SKM-1 treated with dmso at 0.1 percent for 144 hours (cell line): ENCODE measurements at regions not wholly inside any gene's neighbourhood (a gene's known extent, or its start where the extent isn't known, plus 50 kb on each side); places are given as distances from the start of the nearest gene placed in this dataset.

Experiments used
- DNase-seq: peaks from one replicate; lab custom pipeline; 2025; ENCODE audit not compliant: unreplicated experiment; lab: John Stamatoyannopoulos, UW

DNA sequence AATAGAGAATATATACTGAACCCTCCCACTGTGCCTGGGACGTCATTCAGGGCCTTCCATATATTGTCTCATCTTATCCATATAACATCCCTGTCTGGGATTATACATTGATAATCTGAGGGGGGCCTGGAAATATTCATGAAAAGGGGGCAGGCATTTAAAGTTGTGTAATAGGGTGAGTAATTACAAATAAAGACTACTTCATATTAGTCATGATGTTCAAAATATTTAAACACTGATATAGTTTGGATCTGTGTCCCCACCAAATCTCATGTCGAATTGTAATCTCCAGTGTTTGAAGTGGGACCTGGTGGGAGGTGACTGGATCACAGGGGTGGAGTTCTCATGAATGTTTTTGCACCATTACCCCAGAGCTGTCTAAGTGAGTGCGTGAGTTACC lies 97.8 kb downstream of the AQP9 start:
- DNase-seq: no peak

- no peak for DNase-seq
These were observed 102.2 kb downstream of the AQP9 start for GRCh38 chr15:58240191-58240932.

DNA sequence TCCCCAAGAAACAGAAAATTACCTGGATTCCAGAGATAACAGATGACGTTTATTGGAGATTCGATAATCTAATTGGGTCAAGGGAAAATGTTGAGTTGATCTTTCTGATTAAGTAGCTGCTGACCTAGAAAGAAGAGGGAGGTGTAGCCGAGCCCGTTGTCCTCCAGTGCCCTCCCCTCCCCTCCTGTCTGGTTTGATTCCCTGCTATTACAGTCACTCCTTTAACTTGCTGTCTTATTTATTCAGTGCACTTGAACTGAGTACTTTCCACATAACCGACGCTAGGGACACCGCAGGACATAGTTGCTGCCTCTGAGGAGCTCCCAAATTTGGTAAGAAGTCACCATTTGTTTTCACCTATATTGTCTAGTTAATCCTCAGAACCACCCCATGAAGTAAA lies 103.7 kb downstream of the AQP9 start:
- DNase-seq: no peak

DNA sequence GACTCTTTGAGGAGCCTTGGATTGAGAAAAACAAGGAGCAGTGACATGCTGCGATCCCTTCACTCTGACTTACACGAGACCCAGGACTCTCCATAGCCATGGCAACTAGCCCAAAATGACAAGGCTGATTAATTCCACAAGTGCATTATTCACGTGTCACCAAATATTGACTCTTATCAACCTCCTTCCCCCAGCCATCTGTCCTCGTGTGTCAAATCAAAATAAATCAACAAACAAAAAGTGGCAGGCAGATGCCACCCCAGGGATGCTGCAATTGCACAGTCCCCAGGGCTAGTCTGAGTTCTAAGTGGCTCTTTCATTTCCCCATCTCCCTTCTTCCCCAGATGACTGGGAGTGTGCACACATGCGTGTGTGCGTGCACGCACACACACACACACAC lies 104.9 kb downstream of the AQP9 start:
- no peak for DNase-seq

DNA sequence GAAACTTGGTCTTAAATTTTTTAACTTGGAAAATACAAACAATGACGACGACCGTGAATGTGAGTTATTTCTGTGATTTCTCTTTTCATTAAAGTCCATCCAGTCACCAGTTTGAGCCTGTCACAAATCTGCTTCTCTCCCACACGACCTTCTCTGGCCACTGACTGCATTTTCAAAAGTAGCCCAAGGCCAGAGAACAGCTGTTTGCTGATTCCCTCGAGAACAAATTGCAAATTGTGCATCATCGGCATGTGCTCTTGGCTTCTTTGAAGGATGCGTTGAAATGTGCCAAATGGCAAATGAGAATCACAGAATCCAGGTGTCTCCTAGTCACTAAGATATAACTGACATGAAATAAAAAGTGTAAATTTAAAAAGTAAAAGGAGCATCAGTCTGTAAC lies 106.4 kb downstream of the AQP9 start:
- DNase-seq: no peak

GRCh38 chr15:58246041-58246440 lies 107.9 kb downstream of the AQP9 start:
- no peak for DNase-seq

DNA sequence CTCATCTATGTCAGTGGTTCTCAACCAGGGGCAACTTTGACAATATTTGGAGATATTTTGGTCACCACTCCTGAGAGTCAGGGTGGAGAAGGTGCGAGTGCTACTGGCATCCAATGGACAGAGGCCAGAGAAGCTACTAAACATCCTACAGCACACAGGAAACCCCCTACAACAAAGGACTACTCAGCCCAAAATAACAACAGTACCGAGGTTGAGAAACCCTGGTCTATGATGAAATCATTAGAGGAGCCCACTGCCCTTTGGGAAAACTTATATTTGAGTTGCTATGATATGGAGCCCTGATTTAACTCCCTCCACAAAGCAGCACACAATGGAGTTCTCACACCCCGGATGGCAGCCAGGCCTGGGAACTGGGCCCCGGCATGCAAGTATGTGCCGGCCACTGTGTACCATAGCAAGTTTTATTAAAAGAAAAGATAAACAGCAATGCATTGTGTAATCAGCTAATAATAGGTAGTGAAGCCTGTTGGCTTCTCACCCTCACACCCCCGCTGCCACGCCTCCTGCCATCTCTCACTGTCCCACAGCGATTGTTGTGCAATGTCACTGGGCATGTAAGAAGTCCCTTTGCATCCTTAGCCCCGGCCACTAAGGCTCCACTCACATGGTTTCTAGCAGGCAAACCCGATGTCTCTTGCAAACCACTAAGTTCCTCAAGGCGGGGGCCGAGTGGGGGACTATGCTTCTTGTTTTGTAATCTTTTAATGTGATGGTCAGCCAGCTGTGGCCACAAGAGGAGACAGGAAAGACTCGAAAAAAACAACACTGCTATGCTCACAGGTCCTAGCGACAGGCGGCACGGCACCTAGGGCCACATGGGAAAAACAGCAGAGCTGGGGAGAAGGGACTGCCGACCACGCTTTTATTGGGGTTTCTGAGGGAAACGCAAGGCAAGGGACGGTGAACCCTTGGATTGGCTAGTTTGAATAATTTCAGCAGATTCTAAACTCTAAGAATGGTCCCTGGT lies 110.0 kb downstream of the AQP9 start:
- peak; percentile 94 for DNase-seq

DNA sequence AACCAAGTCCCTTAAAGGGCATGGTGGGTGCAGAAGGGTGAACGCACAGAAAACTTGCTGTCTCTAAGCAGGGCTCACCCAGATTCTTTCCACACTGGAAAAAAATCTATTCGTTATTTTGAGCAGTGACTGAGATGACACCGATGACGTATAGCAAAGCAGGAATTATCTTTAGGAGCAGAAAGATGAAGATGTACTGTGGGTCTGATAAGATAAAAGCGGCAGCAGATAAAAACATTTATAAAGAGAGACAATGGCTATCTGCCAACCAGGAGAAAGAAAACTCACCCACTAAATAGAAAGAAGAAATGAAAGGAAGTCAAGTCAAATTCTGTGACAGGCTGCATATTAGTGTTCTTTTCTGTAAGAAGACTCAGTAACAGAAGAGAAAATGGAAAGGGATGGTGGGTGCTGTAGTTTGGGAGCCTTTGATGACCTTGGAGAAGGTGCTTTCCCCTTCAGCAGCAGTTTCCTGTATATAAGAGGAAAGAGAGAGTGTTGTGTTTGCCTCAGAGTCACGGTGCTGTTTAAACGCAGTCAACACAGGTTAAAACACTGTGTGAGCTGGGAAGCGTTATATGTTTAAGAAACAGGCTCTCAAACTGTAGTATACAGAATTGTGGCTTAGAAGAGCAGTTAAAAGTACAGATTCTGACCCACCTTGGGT lies 111.6 kb downstream of the AQP9 start:
- no peak for DNase-seq

GRCh38 chr15:58252586-58253323 lies 114.6 kb downstream of the AQP9 start:
- DNase-seq: no peak

- DNase-seq: no peak
These were observed 119.7 kb downstream of the AQP9 start for GRCh38 chr15:58257776-58258325.

- DNase-seq: no peak
These were observed 120.5 kb downstream of the AQP9 start for GRCh38 chr15:58258501-58259292.

- no peak for DNase-seq
These were observed 122.1 kb downstream of the AQP9 start for GRCh38 chr15:58260205-58260724.

GRCh38 chr15:58260725-58261267 lies 122.6 kb downstream of the AQP9 start:
- DNase-seq: no peak

- DNase-seq: no peak
These were observed 123.2 kb downstream of the AQP9 start for GRCh38 chr15:58261368-58261767.

DNA sequence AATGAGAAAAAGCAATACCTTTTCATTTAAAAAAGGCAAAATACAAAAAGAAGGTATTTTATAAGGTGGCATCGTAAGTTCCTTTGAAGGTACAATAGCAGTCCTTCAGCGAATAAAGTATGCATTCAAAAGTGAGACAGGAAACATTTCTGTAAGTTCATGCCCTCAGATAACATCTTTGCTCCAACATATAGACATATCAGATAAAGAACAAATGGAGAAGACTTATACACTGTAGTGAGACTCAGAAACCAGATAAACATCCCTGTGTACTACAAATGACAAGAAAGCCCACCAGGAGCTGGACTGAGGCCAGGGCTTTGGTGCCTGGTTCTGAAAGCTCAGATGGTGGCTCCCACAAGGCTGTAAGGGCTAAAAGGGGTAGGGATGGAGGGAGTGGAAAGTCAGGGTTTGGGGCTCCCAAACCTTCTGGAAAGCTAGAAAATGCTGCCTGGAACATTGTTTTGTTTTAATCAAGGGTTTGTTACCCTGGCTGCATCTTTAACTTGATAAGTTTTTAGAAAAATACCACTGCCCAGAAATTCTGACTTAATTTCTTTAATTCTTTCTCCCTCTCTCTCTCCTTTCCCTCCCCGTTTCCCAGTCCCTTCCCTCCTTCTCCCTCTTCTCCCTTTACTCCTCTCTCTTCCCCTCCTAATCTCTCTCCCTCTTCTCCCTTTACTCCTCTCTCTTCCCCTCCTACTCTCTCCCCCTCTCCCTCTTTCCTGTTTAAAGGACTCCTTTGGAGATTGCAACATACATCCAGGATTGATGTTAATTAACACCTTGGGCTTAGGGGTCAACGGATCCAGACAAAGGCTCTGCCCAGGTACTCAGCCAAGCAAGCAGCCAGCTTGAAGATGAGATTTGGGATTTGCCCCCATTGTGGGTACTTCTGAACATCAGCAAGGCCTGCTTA lies 126.1 kb downstream of the AQP9 start:
- no peak for DNase-seq

DNA sequence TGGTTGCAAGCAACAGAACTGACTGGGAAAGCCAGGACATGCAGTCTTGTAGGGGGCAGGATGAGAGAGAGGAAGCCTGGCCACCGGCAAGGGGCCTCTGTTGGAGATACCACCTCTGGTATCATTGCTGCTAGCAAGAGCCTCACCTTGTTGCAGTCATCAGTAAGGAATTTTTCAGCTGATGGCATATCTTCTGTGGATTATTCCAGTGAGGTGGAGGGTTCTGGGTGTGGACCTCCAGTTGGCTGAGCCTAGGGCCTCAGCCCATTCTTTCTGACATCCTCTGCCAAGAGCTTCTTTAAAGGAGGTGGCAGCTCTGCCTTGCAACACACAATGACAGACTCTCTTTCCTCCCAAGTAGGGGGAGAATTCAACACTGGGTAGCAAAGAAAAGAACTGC lies 128.9 kb downstream of the AQP9 start:
- DNase-seq: no peak

DNA sequence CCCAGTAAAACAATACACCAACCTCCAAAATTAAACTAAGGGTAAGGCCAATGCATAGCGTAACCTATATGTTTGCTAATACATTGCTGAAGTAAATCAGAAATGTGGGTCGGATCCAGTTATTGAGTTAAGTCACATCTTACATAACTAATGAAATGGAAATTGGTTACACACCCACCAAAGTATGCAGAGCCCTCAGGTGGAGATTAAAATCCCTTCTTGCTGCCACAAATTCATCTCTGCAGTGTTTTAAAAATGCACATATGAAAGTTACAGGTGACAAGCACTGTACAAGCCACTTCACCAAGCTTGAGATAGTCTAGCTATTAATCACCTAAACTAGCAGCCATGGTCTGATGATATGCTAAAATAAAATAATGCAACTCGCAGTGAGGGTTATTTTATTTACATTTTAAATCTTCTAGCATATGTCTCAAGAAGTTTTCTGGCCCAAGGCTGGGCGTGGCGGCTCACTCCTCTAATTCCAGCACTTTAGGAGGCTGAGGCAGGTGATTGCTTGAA lies 130.6 kb downstream of the AQP9 start:
- no peak for DNase-seq
